ENCODE measurements at regions not wholly inside any gene's neighbourhood (a gene's known extent, or its start where the extent isn't known, plus 50 kb on each side); places are given as distances from the start of the nearest gene placed in this dataset.

DNA sequence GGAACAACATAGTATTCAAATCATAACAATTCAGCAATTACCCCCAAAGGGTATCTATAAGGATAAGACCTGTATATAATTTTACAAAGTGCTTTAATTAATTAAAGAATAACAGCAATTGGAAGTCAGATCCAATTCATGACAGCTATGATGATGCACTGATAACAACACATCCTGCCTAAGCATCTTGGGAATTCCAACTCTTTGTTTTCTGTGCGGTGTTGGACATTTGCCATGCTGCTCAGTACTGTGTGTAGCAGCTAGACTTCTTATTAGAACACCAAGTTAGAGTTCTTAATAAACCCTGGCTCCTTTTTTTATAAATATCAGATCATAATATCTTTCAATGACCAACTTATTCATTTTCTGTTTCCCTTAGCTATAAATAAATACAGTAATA is 209.0 kb downstream of the SEC61B start:
- TF ChIP-seq, protein P1, sequence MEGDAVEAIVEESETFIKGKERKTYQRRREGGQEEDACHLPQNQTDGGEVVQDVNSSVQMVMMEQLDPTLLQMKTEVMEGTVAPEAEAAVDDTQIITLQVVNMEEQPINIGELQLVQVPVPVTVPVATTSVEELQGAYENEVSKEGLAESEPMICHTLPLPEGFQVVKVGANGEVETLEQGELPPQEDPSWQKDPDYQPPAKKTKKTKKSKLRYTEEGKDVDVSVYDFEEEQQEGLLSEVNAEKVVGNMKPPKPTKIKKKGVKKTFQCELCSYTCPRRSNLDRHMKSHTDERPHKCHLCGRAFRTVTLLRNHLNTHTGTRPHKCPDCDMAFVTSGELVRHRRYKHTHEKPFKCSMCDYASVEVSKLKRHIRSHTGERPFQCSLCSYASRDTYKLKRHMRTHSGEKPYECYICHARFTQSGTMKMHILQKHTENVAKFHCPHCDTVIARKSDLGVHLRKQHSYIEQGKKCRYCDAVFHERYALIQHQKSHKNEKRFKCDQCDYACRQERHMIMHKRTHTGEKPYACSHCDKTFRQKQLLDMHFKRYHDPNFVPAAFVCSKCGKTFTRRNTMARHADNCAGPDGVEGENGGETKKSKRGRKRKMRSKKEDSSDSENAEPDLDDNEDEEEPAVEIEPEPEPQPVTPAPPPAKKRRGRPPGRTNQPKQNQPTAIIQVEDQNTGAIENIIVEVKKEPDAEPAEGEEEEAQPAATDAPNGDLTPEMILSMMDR (conservative IDR thresholded peaks at IDR 0.05; ENCODE audit: low read depth, low read length), result no peak
- no peak for TF ChIP-seq EZH2 (IDR thresholded peaks at IDR 0.05; ENCODE audit: low read length, unreplicated experiment)

Measured in PC-3 (cell line).